ENCODE measurements at regions not wholly inside any gene's neighbourhood (a gene's known extent, or its start where the extent isn't known, plus 50 kb on each side); places are given as distances from the start of the nearest gene placed in this dataset.

DNA sequence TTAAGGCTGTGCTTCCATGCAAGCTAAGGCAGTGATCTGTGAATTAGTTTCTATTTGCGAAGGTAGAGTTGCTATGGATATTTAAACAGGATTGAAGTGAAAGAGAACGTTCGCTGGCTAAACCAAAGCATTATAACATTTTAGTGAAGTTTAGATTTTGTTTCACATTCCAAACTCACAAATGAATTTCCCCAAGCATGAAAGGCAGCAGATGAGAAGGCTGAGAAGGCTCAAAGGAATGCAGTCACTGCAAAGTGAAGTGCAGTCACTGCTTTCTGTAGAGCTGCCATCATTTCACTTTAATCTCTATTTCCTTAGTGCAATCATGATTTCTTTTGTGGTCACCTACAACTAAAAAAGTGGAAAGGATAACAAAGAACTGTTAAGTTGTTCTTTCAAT lies 334.7 kb upstream of the NR3C2 start:
- no peak overlapping the region for H4K91ac ChIP-seq (replicated peaks; ENCODE audit: insufficient read length, low read length)
- H4K8ac ChIP-seq (ENCODE audit: extremely low read depth, insufficient read depth, low read length) = no peak overlapping the region
- no peak overlapping the region for H3K56ac ChIP-seq (replicated peaks; ENCODE audit: insufficient read length, low read depth, low read length)
- no peak overlapping the region for H3K9ac ChIP-seq (replicated peaks in 1 of 4; ENCODE audit: extremely low read depth in 1 of 4, low read depth in 3 of 4, low read length in 3 of 4)
- TF ChIP-seq SP1 (IDR thresholded peaks at IDR 0.05; ENCODE audit: low read depth, low read length) = no peak
- TF ChIP-seq JUN (IDR thresholded peaks at IDR 0.05; ENCODE audit: low read depth, low read length) = no peak
- no peak for TF ChIP-seq SP2 (IDR thresholded peaks at IDR 0.05; ENCODE audit: low read length)
- no peak for TF ChIP-seq ZNF274 (IDR thresholded peaks at IDR 0.05; ENCODE audit: borderline replicate concordance, extremely low read depth, low read length)
- TF ChIP-seq SIRT6 (IDR thresholded peaks at IDR 0.05; ENCODE audit: low read length) = no peak
- TF ChIP-seq CREB1 (IDR thresholded peaks at IDR 0.05) = no peak
- TF ChIP-seq SIX5 (IDR thresholded peaks at IDR 0.05; ENCODE audit: low read depth, low read length) = no peak
- no peak for TF ChIP-seq RAD21 (IDR thresholded peaks at IDR 0.05 in 1 of 2, conservative IDR thresholded peaks at IDR 0.05 in 1 of 2; ENCODE audit: low read depth in 2 of 2, low read length in 2 of 2)
- TF ChIP-seq POLR2A (IDR thresholded peaks at IDR 0.05; ENCODE audit: control extremely low read depth in 1 of 2, low read depth in 2 of 2, low read length in 2 of 2) = no peak
- no peak overlapping the region for H3K4ac ChIP-seq (replicated peaks; ENCODE audit: insufficient read length, low read depth, low read length)
- H3K4me1 ChIP-seq (replicated peaks in 1 of 4; ENCODE audit: control insufficient read depth in 3 of 4, insufficient read depth in 4 of 4, low read length in 3 of 4) = peaks cover 0 to under 1% (median 0%) of the 10 kb centered on the region in 4 experiments; a peak in 1 of 7 replicates
- no peak overlapping the region for H2BK20ac ChIP-seq (ENCODE audit: low read length)
- H4K5ac ChIP-seq (ENCODE audit: insufficient read length, low read depth, low read length) = no peak overlapping the region
- H2BK15ac ChIP-seq (ENCODE audit: low read length) = no peak overlapping the region
- no peak overlapping the region for H3K23ac ChIP-seq (ENCODE audit: insufficient read length)
- H3K79me1 ChIP-seq (ENCODE audit: low read depth, low read length) = no peaks in the 10 kb centered on the region
- DNase-seq (ENCODE audit: low read depth in 1 of 2, low spot score in 2 of 2) (no peak), FAIRE-seq (no peak)
- H3K4me2 ChIP-seq (ENCODE audit: insufficient read depth in 1 of 2, low read depth in 2 of 2, low read length in 2 of 2) = no peak overlapping the region
- no peak overlapping the region for H3K27ac ChIP-seq (ENCODE audit: low read depth, low read length)
- H4K20me1 ChIP-seq (replicated peaks in 1 of 2; ENCODE audit: control insufficient read depth in 1 of 2, insufficient read depth in 2 of 2, low read length in 2 of 2) = no peaks in the 10 kb centered on the region
- no peaks in the 10 kb centered on the region for H3K79me2 ChIP-seq (ENCODE audit: control insufficient read depth in 1 of 2, insufficient read depth in 2 of 2, low read length in 2 of 2)
- no peak overlapping the region for H2AK5ac ChIP-seq (ENCODE audit: low read depth, low read length)
- H2BK5ac ChIP-seq (ENCODE audit: low read depth, low read length) = no peak overlapping the region
- no peaks in the 10 kb centered on the region for H3K23me2 ChIP-seq (ENCODE audit: low read depth, low read length)
- no peak overlapping the region for H3K4me3 ChIP-seq (ENCODE audit: extremely low read depth in 1 of 4, insufficient read depth in 2 of 4, low read depth in 3 of 4, low read length in 4 of 4)
- no peaks in the 10 kb centered on the region for H3K36me3 ChIP-seq (ENCODE audit: control insufficient read depth in 2 of 4, insufficient read depth in 4 of 4, low read length in 3 of 4)
- ChIA-PET CTCF (ENCODE audit: partially characterized antibody) (interaction anchor here (0.6 kb wide), 1 partner anchor 177 kb away, joined by 5 read pairs; no protein-coding TSS in a partner anchor), POLR2A (ENCODE audit: partially characterized antibody) (no interaction called here)
- no peak overlapping the region for H3K18ac ChIP-seq (ENCODE audit: extremely low read depth, low read length)
- no peak overlapping the region for H2BK120ac ChIP-seq (replicated peaks; ENCODE audit: low read depth, low read length)
- WGBS, 2 experiments (ENCODE audit: extremely low coverage in 1 of 2, insufficient coverage in 1 of 2, insufficient read length in 1 of 2, insufficient replicate concordance in 2 of 2, low coverage in 1 of 2, low lambda C conversion rate in 2 of 2, missing lambda C conversion rate in 1 of 2) = 89% methylated on average over 3 of the region's 3 CpGs; no CpG with 5 or more reads in 1 of the 2 experiments
- no peak overlapping the region for H2AFZ ChIP-seq (ENCODE audit: low read length)
- H3K14ac ChIP-seq (ENCODE audit: insufficient read length) = no peak overlapping the region
- H3K9me3 ChIP-seq (ENCODE audit: insufficient read depth in 2 of 2, low read depth in 1 of 2, low read length in 1 of 2) = no peaks in the 10 kb centered on the region
- no peak overlapping the region for H2BK12ac ChIP-seq (ENCODE audit: low read depth, low read length)
- no peaks in the 10 kb centered on the region for H3K27me3 ChIP-seq (replicated peaks in 1 of 4; ENCODE audit: control insufficient read depth in 3 of 4, extremely low read depth in 1 of 4, insufficient read depth in 3 of 4, low read length in 3 of 4)

All from H1 (cell line).